Activated naive CD8-positive, alpha-beta T cell (primary cell): ENCODE measurements at regions not wholly inside any gene's neighbourhood (a gene's known extent, or its start where the extent isn't known, plus 50 kb on each side); places are given as distances from the start of the nearest gene placed in this dataset.
"Not testable (repeated sequence)": the region's sequence is repeated elsewhere in the genome, so short reads cannot be mapped to it uniquely, and the experiment has no call there.

Experiments used
- H3K27ac Mint-ChIP-seq: one replicate; pipeline ENCODE4 v1.8.0; 2021; ENCODE audit warnings: mixed read lengths
- H3K27me3 Mint-ChIP-seq: one replicate; pipeline ENCODE4 v1.8.0; 2021; ENCODE audit warnings: mixed read lengths
- H3K36me3 Mint-ChIP-seq: one replicate; pipeline ENCODE4 v1.8.0; 2021; ENCODE audit warnings: mixed read lengths
- H3K4me1 Mint-ChIP-seq: one replicate; pipeline ENCODE4 v1.8.0; 2021; ENCODE audit warnings: low read depth, mixed read lengths
- H3K4me3 Mint-ChIP-seq: one replicate; pipeline ENCODE4 v1.8.0; 2021; ENCODE audit warnings: mild to moderate bottlenecking, mixed read lengths
- H3K9me3 Mint-ChIP-seq: one replicate; pipeline ENCODE4 v1.8.0; 2021; ENCODE audit warnings: low read depth, mixed read lengths

DNA sequence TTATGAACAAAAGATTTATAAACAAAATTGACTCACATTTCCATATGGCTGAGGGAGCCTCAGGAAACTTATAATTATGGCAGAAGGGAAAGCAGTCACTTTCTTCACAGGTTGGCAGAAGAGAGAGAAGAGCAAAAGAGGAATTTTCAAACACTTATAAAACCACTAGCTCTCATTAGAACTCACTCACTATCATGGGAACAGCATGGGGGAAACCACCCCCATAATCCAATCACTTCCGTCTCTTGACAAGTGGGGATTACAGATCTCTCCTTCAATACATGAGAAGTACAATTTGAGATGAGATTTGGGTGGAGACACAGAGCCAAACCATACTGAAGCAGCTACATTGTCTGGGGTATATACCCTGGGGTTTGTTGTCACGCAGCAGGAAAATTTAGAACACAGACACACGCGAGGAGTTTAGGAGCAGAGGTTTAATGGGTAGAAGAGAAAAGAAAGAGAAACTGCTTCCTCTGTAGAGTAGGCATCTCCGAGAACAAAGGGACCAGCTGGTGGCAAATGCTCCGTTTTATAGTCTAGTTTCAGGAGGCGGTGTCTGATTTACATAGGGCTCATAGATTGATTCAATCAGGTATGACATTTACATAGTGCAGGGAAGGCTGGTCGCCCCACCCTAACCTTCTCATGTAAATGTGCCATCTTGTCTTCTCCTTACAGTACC is 2277.7 kb upstream of the AGA start:
- H3K4me1 Mint-ChIP-seq: no peaks in the 10 kb centered on the region
- no peaks in the 10 kb centered on the region for H3K27me3 Mint-ChIP-seq
- no peak overlapping the region for H3K27ac Mint-ChIP-seq
- no peaks in the 10 kb centered on the region for H3K36me3 Mint-ChIP-seq
- peaks cover 8% of the 10 kb centered on the region for H3K9me3 Mint-ChIP-seq
- no peak overlapping the region for H3K4me3 Mint-ChIP-seq

DNA sequence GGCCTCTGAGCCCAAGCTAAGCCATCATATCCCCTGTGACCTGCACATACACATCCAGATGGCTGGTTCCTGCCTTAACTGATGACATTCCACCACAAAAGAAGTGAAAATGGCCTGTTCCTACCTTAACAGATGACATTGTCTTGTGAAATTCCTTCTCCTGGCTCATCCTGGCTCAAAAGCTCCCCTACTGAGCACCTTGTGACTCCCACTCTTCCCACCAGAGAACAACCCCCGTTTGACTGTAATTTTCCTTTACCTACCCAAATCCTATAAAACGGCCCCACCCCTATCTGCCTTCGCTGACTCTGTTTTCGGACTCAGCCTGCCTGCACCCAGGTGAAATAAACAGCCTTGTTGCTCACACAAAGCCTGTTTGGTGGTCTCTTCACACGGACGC is 2284.3 kb upstream of the AGA start:
- H3K4me3 Mint-ChIP-seq, H3K27ac Mint-ChIP-seq, H3K9me3 Mint-ChIP-seq, H3K4me1 Mint-ChIP-seq, H3K27me3 Mint-ChIP-seq, H3K36me3 Mint-ChIP-seq: not testable (repeated sequence)

DNA sequence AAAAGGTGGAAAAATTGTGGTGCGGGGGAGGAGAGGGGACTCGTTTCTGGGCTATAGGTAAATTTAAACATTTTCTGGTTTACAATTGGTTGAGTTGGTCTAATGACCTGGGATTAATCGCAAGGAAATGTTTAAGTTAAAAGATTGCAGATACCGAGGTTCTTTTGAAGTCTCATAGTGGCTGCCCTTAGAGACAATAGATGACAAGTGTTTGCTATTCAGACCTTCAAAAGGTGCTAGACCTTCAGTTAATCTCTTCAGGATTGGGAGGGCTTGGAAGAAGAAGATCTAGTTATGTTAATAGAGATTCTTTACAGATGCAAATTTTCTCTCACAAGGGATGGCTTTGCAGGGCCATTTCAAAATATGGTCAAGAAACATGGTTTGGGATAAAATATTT is 2286.1 kb upstream of the AGA start:
- H3K4me1 Mint-ChIP-seq: no peaks in the 10 kb centered on the region
- no peaks in the 10 kb centered on the region for H3K36me3 Mint-ChIP-seq
- no peaks in the 10 kb centered on the region for H3K27me3 Mint-ChIP-seq

DNA sequence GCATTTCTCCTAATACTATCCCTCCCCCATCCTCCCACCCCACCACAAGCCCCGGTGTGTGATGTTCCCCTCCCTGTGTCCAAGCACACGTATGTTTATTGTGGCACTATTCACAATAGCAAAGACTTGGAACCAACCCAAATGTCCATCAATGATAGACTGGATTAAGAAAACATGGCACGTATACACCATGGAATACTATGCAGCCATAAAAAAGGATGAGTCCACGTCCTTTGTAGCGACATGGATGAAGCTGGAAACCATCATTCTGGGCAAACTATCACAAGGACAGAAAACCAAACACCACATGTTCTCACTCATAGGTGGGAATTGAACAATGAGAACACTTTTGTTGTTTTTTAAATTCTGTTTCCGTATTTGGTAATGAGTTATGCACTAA is 2294.6 kb upstream of the AGA start:
- H3K9me3 Mint-ChIP-seq, H3K27ac Mint-ChIP-seq, H3K27me3 Mint-ChIP-seq, H3K4me1 Mint-ChIP-seq, H3K36me3 Mint-ChIP-seq, H3K4me3 Mint-ChIP-seq: not testable (repeated sequence)

More for the DNA sequence above, 2286.1 kb upstream of the AGA start:
- Mint-ChIP-seq H3K27ac (no peak overlapping the region), H3K9me3 (peaks cover 4% of the 10 kb centered on the region), H3K4me3 (no peak overlapping the region)

DNA sequence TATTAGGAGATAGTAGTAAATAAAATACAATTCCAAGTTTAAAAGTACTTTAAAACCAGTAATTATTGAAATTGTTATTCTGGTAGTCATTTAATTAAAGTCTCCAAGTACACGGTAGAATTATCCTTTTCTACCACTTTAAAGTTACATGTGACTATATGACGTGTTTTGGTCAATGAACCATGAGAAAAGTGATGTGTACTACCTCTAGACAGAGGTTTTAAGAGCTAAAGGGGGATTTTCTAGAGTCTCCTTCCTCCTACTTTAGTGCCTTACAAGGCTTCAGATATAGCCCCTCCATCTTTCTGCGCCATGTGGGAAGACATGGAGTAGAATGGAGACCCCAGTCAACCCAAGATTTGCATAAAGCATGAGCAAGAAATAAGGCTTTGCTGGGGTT is 2296.6 kb upstream of the AGA start:
- Mint-ChIP-seq H3K27ac (no peak overlapping the region), H3K4me3 (no peak overlapping the region), H3K4me1 (no peaks in the 10 kb centered on the region), H3K9me3 (no peaks in the 10 kb centered on the region), H3K36me3 (no peaks in the 10 kb centered on the region), H3K27me3 (no peaks in the 10 kb centered on the region)

DNA sequence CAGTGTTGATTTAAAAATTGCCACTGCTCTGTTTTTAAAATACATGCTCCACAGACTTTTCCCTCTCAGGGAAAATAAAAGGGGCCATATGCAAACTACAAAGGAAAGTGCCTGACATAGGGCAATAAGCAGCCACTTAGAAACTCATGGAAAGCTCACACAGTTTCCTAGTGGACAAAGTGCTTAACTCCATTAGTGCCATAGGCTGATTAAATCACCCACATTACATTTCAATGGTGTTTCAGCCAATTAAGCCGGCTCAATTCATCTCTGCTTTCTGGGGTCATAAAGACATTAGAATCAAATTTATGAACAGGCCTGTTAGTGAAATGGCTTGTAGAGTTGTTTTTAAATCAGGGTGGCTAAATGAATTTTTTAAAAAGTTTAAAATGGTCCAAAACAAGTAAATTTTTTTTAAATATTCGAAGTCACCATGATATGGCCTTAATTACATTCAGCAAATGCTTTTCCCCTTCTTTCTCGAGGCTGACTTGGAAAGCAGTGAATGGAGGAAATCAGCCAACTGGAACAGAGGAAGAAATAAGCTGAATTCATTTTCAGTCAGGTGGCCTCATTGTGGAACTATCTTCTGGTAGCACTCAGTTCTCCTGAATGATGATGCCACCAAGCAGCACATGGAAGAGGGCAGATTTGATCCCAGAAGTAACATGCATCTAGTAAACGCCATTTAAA is 2305.1 kb upstream of the AGA start:
- no peak overlapping the region for H3K4me3 Mint-ChIP-seq
- peaks cover 7% of the 10 kb centered on the region for H3K9me3 Mint-ChIP-seq
- no peak overlapping the region for H3K27ac Mint-ChIP-seq
- H3K27me3 Mint-ChIP-seq: no peaks in the 10 kb centered on the region
- no peaks in the 10 kb centered on the region for H3K4me1 Mint-ChIP-seq
- no peaks in the 10 kb centered on the region for H3K36me3 Mint-ChIP-seq

DNA sequence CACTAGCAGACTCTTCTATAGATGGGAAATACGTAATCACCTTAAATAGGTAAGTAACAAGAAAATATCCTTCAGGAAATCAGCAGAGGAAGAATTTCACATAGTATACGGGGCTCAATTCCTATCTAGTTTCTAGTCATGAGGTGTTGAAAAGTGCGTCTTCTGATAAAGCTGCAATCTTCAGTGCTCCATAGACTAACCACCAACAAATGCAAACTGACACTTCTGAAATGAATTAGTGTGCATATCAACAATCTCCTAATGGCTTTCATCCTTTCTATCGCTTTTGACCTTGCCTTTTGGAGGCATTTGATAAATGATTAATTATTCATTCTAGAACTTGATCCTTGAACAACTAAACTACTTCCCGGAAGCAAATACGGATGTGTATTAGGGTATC is 2306.6 kb upstream of the AGA start:
- H3K4me3 Mint-ChIP-seq: no peak overlapping the region
- H3K4me1 Mint-ChIP-seq: no peaks in the 10 kb centered on the region
- no peaks in the 10 kb centered on the region for H3K36me3 Mint-ChIP-seq
- H3K27ac Mint-ChIP-seq: no peak overlapping the region
- peaks cover 12% of the 10 kb centered on the region for H3K9me3 Mint-ChIP-seq
- no peaks in the 10 kb centered on the region for H3K27me3 Mint-ChIP-seq

DNA sequence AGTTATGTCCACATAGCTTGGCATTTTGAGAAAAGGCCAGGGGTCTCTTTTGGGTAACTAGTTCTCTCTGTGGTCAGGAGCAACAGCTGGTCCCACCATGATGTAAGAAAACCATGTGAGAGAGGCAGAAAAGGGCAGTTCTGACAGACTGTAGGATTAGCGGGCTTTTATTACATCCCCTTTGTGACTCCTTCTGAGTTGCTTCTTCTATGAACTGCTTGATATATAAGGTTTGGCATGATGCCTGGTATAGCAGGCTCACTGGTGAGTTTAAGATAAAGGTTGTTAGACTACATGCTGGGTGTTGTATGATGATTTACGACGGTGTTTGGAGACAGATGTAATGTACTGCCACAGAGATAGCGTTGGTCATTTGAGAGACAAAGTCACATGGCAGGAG is 2308.1 kb upstream of the AGA start:
- Mint-ChIP-seq H3K36me3 (no peaks in the 10 kb centered on the region), H3K27ac (no peak overlapping the region), H3K4me3 (no peak overlapping the region), H3K9me3 (peaks cover 9% of the 10 kb centered on the region), H3K27me3 (no peaks in the 10 kb centered on the region), H3K4me1 (no peaks in the 10 kb centered on the region)

DNA sequence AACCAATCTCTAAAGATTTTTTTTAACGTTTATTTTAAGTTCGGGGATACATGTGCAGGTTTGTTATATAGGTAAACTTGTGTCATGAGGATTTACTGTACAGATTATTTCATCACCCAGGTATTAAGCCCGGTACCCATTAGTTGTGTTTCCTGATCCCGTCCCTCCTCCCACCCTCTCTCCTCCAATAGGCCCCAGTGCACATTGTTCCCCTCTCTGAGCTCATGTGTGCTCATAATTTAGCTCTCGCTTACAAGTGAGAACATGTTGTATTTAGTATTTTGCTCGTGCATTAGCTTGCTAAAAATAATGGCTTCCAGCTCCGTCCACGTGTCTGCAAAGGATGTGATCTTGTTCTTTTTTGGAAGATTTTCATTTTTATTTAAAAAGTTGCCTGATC is 2309.4 kb upstream of the AGA start:
- Mint-ChIP-seq H3K27ac (no peak overlapping the region), H3K36me3 (no peaks in the 10 kb centered on the region), H3K4me3 (no peak overlapping the region), H3K9me3 (peaks cover 9% of the 10 kb centered on the region), H3K4me1 (no peaks in the 10 kb centered on the region), H3K27me3 (no peaks in the 10 kb centered on the region)

DNA sequence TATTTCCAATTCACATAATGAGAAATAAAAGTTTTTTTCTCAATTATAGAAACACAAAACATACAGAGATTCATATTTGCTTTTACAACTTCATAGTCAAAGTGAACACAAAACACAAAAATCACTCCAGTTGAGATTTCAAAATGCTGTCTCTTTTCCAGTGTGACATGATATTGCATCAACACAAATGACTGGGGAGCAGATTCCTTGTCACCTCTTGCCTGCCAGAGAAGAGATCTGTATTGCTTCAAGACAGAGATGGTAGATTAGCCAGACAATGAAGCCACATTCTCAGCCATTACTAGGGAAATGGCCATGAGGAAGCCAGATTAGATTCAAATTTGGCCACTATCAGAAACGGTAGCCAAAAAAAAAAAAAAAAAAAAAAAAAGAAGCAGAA is 2313.1 kb upstream of the AGA start:
- Mint-ChIP-seq H3K4me3 (no peak overlapping the region), H3K27ac (no peak overlapping the region), H3K36me3 (no peaks in the 10 kb centered on the region), H3K9me3 (peaks cover 5% of the 10 kb centered on the region), H3K27me3 (no peaks in the 10 kb centered on the region), H3K4me1 (no peaks in the 10 kb centered on the region)

DNA sequence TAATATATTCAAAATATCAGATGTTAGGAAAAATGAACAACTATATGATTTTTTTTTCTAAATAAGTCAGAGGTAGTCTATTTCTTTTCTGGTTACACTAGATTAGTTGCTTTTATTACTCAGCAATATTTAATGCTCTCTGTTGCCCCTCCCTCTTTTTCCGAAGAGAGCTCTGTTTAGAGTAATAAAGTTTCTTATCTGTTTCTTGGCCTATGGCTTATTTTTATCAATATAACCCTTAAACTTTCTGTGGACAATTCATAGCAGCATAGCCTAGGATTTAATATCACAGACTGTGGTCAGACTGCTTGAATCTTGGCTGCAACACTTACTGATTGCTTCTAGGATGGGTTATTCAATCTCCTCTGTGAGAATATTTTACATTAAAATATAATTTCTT is 2315.4 kb upstream of the AGA start:
- no peak overlapping the region for H3K4me3 Mint-ChIP-seq
- H3K27ac Mint-ChIP-seq: no peak overlapping the region
- no peaks in the 10 kb centered on the region for H3K36me3 Mint-ChIP-seq
- H3K9me3 Mint-ChIP-seq: peaks cover 3% of the 10 kb centered on the region
- no peaks in the 10 kb centered on the region for H3K27me3 Mint-ChIP-seq
- H3K4me1 Mint-ChIP-seq: no peaks in the 10 kb centered on the region

DNA sequence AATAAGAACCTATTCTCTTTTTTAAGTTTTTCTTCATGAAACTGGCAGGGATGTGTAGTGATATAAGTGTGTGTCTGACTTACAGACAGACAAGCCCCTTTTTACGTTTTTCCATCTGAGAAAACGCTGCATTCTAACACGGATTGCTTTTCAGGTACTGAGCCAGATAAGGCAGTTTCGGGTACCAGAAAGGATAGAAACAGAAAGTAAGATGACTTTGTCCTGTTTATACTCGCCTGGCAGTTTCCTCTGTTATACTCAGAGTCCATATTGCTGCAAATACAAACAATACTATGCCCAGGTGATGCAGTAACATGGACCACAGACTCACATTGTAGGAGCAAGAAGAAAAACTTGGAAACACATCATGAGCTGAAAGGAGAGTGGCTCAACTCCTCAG is 2320.6 kb upstream of the AGA start:
- no peaks in the 10 kb centered on the region for H3K36me3 Mint-ChIP-seq
- H3K27ac Mint-ChIP-seq: no peak overlapping the region
- H3K4me3 Mint-ChIP-seq: no peak overlapping the region
- H3K4me1 Mint-ChIP-seq: no peaks in the 10 kb centered on the region
- H3K9me3 Mint-ChIP-seq: peaks cover 11% of the 10 kb centered on the region
- no peaks in the 10 kb centered on the region for H3K27me3 Mint-ChIP-seq

DNA sequence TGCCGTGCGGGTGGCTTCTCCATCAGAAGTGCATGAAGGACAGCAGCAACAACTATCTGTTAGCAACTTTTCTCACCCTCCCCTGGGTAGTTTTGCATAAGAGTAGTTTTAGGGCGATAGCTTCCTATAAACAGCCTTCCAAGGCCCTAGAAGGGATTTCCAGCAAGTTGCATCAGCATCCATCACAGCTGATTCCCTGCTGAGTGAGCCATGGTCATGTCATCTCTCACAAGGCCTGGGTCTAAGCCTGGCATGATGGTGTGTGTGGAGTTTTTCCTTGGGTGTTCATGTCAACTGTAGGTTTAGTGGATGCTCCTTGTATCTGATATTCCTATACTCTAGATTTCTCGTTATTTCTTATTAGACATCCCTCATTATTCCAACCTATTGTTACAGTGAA is 2324.7 kb upstream of the AGA start:
- peaks cover 17% of the 10 kb centered on the region for H3K9me3 Mint-ChIP-seq
- no peaks in the 10 kb centered on the region for H3K4me1 Mint-ChIP-seq
- H3K36me3 Mint-ChIP-seq: no peaks in the 10 kb centered on the region
- no peak overlapping the region for H3K4me3 Mint-ChIP-seq
- H3K27ac Mint-ChIP-seq: no peak overlapping the region
- H3K27me3 Mint-ChIP-seq: no peaks in the 10 kb centered on the region

DNA sequence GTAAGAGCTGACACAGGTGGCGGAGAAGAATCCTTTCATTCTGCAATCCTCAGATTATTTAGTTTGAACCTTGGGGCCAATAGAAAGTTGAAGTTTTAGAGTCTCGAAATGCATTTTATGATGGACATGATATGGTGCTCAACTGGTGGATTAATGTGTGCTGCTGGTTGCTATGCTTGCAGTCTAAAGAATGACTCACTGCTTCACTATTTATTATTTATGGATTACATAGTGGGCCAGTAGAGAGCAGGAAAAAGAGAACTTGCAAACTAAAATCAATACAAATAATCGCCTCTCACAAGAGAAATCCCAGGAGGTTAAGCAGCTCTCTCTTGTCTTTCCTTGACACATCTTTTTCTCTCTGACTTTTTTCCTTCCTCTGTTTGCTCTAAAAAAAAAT is 2326.8 kb upstream of the AGA start:
- Mint-ChIP-seq H3K4me1 (no peaks in the 10 kb centered on the region), H3K4me3 (no peak overlapping the region), H3K36me3 (no peaks in the 10 kb centered on the region), H3K27ac (no peak overlapping the region), H3K27me3 (no peaks in the 10 kb centered on the region), H3K9me3 (peaks cover 17% of the 10 kb centered on the region)

DNA sequence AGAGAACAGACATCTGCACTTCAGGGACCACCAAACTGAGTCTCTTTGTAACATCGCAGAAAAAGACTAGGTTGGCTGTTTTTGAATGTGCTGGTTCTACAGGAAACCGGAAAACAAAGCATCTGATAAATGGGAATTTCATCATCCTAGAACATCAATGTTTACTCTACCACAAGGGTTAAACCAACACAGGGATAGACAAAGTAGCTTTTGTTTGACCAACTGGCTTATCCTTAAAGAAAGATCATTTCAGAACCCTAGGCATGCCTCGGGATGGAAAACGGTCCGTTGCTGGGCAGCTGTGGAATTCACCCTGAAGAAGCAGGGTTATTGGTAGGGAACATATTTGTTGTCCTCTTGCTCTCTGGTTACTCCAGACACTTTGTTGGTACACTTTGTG is 2355.5 kb upstream of the AGA start:
- Mint-ChIP-seq H3K27me3 (no peaks in the 10 kb centered on the region), H3K9me3 (peaks cover 3% of the 10 kb centered on the region), H3K36me3 (no peaks in the 10 kb centered on the region), H3K27ac (no peak overlapping the region), H3K4me1 (no peaks in the 10 kb centered on the region), H3K4me3 (no peak overlapping the region)

DNA sequence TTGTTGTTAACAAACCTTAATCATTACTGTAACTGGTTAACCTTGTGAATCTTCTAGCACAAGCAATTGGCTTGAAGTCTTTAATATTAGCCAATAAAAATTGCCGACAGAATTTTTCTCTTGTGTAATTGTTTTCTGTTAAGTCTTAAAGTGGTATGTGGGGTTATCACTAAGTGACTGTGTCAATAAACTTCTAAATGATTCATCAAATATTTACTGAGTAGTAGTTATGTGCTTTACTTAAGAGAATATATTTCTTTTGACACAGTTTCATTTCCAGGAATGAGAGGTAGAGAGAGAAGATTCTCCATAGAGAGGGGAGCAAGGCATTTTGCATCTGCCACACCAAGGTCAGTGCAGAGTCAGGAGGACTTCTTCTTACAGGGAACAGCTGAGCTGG is 2361.6 kb upstream of the AGA start:
- Mint-ChIP-seq H3K27ac (no peak overlapping the region), H3K4me1 (no peaks in the 10 kb centered on the region), H3K9me3 (no peaks in the 10 kb centered on the region), H3K27me3 (no peaks in the 10 kb centered on the region), H3K4me3 (no peak overlapping the region), H3K36me3 (no peaks in the 10 kb centered on the region)
